HepG2 (cell line): ENCODE measurements at regions not wholly inside any gene's neighbourhood (a gene's known extent, or its start where the extent isn't known, plus 50 kb on each side); places are given as distances from the start of the nearest gene placed in this dataset.
A peak's percentile ranks its signal among the peaks of the same experiment; 100 is the strongest.

Experiments used
- ATAC-seq: fragments of 200-7000 bp; cut with Tn5 transposase; 3 replicates; pipeline ENCODE4 v1.9.1; 2020; ENCODE audit warnings: mild to moderate bottlenecking, moderate library complexity
- BruUV-seq: library from RNA; stranded (reverse); fragments of 400-500 nt; replicated peaks from 2 replicates; lab custom pipeline; 2021; lab: Mats Ljungman, UMichigan
- CTCF ChIA-PET: fragments of 300-600 bp; formaldehyde crosslinking; extraction: SDS; loops from one replicate; lab custom pipeline; 2021; ENCODE audit warnings: low total read pairs, inconsistent platforms, low intra/inter-chr PET ratio; lab: Yijun Ruan, JAX
- POLR2A ChIA-PET: fragments of 350-600 bp; sonication (Branson Sonifier 250); formaldehyde crosslinking; loops from one replicate; lab custom pipeline; 2020; ENCODE audit warnings: antibody characterized with exemption, inconsistent platforms; lab: Yijun Ruan, JAX
- DNase-seq: peaks from one replicate; pipeline ENCODE4 v3.0.0-alpha.2; 2015; ENCODE audit warnings: low spot score
- FAIRE-seq: peaks from 3 replicates; lab custom pipeline; 2011; peaks lifted over from hg19 to GRCh38; lab: Jason Lieb, UNC
- H2AFZ ChIP-seq: one replicate; pipeline ENCODE4 v1.6.1; 2011; ENCODE audit warnings: low read length, inconsistent platforms
- H3K27ac ChIP-seq: fragments of 300-600 bp; 3 replicates; pipeline ENCODE4 v1.8.0; 2011; ENCODE audit warnings: mixed run types, mild to moderate bottlenecking, mixed read lengths, low read length, inconsistent platforms; ENCODE audit not compliant: insufficient read depth; ENCODE audit errors: extremely low read length
- H3K27me3 ChIP-seq, 2 experiments: fragments of 200-600 bp in 1 of 2; 2 replicates in 1 of 2; 3 replicates in 1 of 2; pipeline versions ENCODE4 v1.6.0 to v1.8.0; 2011; ENCODE audit warnings: low read length in 2 of 2, mild to moderate bottlenecking in 2 of 2, moderate library complexity in 2 of 2, inconsistent platforms in 1 of 2; ENCODE audit not compliant: insufficient read depth in 2 of 2, control insufficient read depth in 1 of 2
- H3K36me3 ChIP-seq, 2 experiments: fragments of 200-600 bp in 1 of 2; replicated peaks in 1 of 2; 2 replicates in 1 of 2; 3 replicates in 1 of 2; pipeline versions ENCODE4 v1.5.1 to v1.8.0; 2011; ENCODE audit warnings: low read length in 2 of 2, inconsistent platforms in 1 of 2; ENCODE audit not compliant: insufficient read depth in 2 of 2, control insufficient read depth in 1 of 2
- H3K4me1 ChIP-seq: 2 replicates; pipeline ENCODE4 v1.5.1; 2012; ENCODE audit warnings: low read length, inconsistent platforms; ENCODE audit not compliant: insufficient read depth
- H3K4me2 ChIP-seq: 2 replicates; pipeline ENCODE4 v1.6.0; 2011; ENCODE audit warnings: low read depth, low read length, inconsistent platforms
- H3K4me3 ChIP-seq, 3 experiments: fragments of 200-600 bp in 1 of 3; sonication (generic), shearing (Covaris generic) in 1 of 3; replicated peaks in 1 of 3; 2 replicates each; pipeline ENCODE4 v1.5.1; 2011 to 2016; ENCODE audit warnings: low read length in 3 of 3, inconsistent platforms in 2 of 3, low read depth in 2 of 3, mild to moderate bottlenecking in 2 of 3, control low read depth in 1 of 3, mixed read lengths in 1 of 3; ENCODE audit not compliant: insufficient read depth in 1 of 3
- H3K79me2 ChIP-seq: one replicate; pipeline ENCODE4 v1.6.1; 2011; ENCODE audit warnings: low read length, inconsistent platforms; ENCODE audit not compliant: insufficient read depth
- H3K9ac ChIP-seq: 2 replicates; pipeline ENCODE4 v1.6.0; 2011; ENCODE audit warnings: mild to moderate bottlenecking, low read depth, low read length, inconsistent platforms; ENCODE audit not compliant: insufficient read depth
- H3K9me3 ChIP-seq: 2 replicates; pipeline ENCODE4 v1.5.1; 2012; ENCODE audit warnings: mild to moderate bottlenecking, low read length
- H4K20me1 ChIP-seq: 2 replicates; pipeline ENCODE4 v1.6.0; 2011; ENCODE audit warnings: inconsistent platforms, mild to moderate bottlenecking, low read length, moderate library complexity; ENCODE audit not compliant: insufficient read depth
- BCL3 ChIP-seq: sonication (generic); formaldehyde crosslinking; IDR thresholded peaks from 2 replicates; pipeline ENCODE4 v1.5.1; 2020; ENCODE audit warnings: mild to moderate bottlenecking, missing genetic modification reagents, moderate library complexity
- DRAP1 ChIP-seq: IDR thresholded peaks from 2 replicates; pipeline ENCODE4 v1.6.1; 2016; ENCODE audit warnings: missing genetic modification reagents, missing compliant biosample characterization
- LCORL ChIP-seq, 2 experiments: fragments of 450-650 bp in 1 of 2; sonication (generic) in 1 of 2; formaldehyde crosslinking in 1 of 2; IDR thresholded peaks; 2 replicates each; pipeline versions ENCODE4 v1.5.0 to v1.6.1; 2017 to 2020; ENCODE audit warnings: antibody characterized with exemption in 1 of 2, missing genetic modification reagents in 1 of 2
- NR1H2 ChIP-seq: sonication (generic); formaldehyde crosslinking; IDR thresholded peaks from 2 replicates; pipeline ENCODE4 v1.8.1; 2022; ENCODE audit warnings: low read depth, missing genetic modification reagents, borderline replicate concordance
- PBX2 ChIP-seq: IDR thresholded peaks from 2 replicates; pipeline ENCODE4 v1.6.1; 2016; ENCODE audit warnings: control low read depth
- SMARCE1 ChIP-seq: fragments of 450-650 bp; IDR thresholded peaks from 2 replicates; pipeline ENCODE4 v1.6.1; 2017; ENCODE audit warnings: borderline replicate concordance
- WGBS: methylation state at CpG from one replicate; pipeline ENCODE4 v1.1.6; 2017; ENCODE audit warnings: low lambda C conversion rate; 5-methylcytosine and 5-hydroxymethylcytosine counted together
- in situ Hi-C: cut with HindIII; loops from 2 replicates; pipeline ENCODE4 v1.10.0; 2017; ENCODE audit warnings: low pct_unique_long_range_greater_than_20kb; ENCODE audit not compliant: extremely low pct_ligation_motif_present
- intact Hi-C: fragments of 100-400 bp; cut with micrococcal nuclease; formaldehyde crosslinking; loops from one replicate; pipeline ENCODE4 v1.10.0; 2022; ENCODE audit not compliant: unreplicated experiment

- ChIA-PET CTCF (no interaction called here), POLR2A (no interaction called here)
- in situ Hi-C loops (no loop called here), intact Hi-C loops (no loop called here)
- Histone ChIP-seq H3K36me3 (no peaks in the 10 kb centered on the region; a peak in 1 of 5 replicates), H2AFZ (no peak overlapping the region), H4K20me1 (no peaks in the 10 kb centered on the region), H3K27ac (no peak overlapping the region), H3K4me1 (peaks cover 88% of the 10 kb centered on the region), H3K9me3 (no peaks in the 10 kb centered on the region), H3K4me2 (no peak overlapping the region), H3K9ac (no peak overlapping the region), H3K79me2 (no peaks in the 10 kb centered on the region), H3K27me3 (no peaks in the 10 kb centered on the region), H3K4me3 (no peak overlapping the region)
- WGBS = 96% methylated on average over 3 of the region's 3 CpGs
- no TSS peak for BruUV-seq
- FAIRE-seq (no peak), DNase-seq (no peak), ATAC-seq (no peak)
- TF ChIP-seq BCL3 (CRISPR knock-in tag) (no peak), SMARCE1 (no peak), NR1H2 (no peak), PBX2 (CRISPR knock-in tag) (no peak), DRAP1 (CRISPR knock-in tag) (no peak), LCORL (IDR thresholded peaks at IDR 0.05) (peak; percentile 87), LCORL (CRISPR knock-in tag; IDR thresholded peaks at IDR 0.05) (no peak)
Measured at GRCh38 chr6:106727480-106728149, 98.2 kb downstream of the QRSL1 start.
